Stimulated activated naive CD8-positive, alpha-beta T cell treated with anti-CD3 and anti-CD28 coated beads, Interleukin-15, Interleukin-2, amounts not matched to agents 100 U/mL and 50 U/mL, for 24 hours (primary cell): ENCODE measurements at regions not wholly inside any gene's neighbourhood (a gene's known extent, or its start where the extent isn't known, plus 50 kb on each side); places are given as distances from the start of the nearest gene placed in this dataset.
"Not testable (repeated sequence)": the region's sequence is repeated elsewhere in the genome, so short reads cannot be mapped to it uniquely, and the experiment has no call there.

ENCODE experiments used
- ATAC-seq: fragments of 150-1000 bp; cut with Tn5 transposase; one replicate; pipeline ENCODE4 v1.10.0; 2021
- DNase-seq: peaks from one replicate; pipeline ENCODE4 v3.0.0; 2021

- ATAC-seq (no peak), DNase-seq (no peak)
These were observed 2290.1 kb downstream of the TP53TG3F start for GRCh38 chr16:35749253-35750141.

DNA sequence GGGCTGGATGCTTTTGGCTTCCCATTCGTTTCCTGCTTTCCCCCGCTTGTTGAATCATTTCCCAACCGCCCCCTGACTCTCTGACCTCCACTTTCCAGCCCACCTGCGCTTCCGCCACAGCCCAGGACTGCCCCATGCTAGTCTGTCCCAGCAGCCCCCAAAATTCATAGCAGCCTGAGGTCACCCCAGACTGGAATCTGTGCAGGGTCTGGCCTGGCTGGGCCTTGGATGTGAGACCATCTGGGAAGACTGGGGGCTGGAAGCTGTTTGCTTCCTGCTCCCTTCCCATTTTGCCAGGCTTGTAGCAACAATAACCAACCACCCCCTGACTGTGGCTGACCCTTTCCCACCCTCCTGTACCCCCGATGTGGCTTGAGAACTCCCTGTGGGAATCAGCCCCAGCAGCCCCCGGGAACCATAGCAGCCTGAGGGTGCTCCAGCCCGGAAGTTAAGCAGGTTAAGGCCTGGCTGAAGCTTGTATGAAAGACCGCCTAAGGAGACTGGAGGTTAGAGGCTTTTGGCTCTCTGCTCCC, 2290.8 kb downstream of the TP53TG3F start:
- DNase-seq, result no peak
- ATAC-seq, result no peak

- DNase-seq (no peak), ATAC-seq (no peak)
These were observed 2291.3 kb downstream of the TP53TG3F start for GRCh38 chr16:35750701-35751104.

GRCh38 chr16:35751191-35751941, 2292.0 kb downstream of the TP53TG3F start:
- no peak for DNase-seq

GRCh38 chr16:35752012-35752772, 2292.8 kb downstream of the TP53TG3F start:
- DNase-seq, result no peak
- no peak for ATAC-seq

More at GRCh38 chr16:35751191-35751941, 2292.0 kb downstream of the TP53TG3F start:
- no peak for ATAC-seq

GRCh38 chr16:35752773-35753558, 2293.6 kb downstream of the TP53TG3F start:
- no peak for ATAC-seq

GRCh38 chr16:35753559-35754390, 2294.4 kb downstream of the TP53TG3F start:
- DNase-seq (no peak), ATAC-seq (no peak)

More at GRCh38 chr16:35752773-35753558, 2293.6 kb downstream of the TP53TG3F start:
- no peak for DNase-seq

DNA sequence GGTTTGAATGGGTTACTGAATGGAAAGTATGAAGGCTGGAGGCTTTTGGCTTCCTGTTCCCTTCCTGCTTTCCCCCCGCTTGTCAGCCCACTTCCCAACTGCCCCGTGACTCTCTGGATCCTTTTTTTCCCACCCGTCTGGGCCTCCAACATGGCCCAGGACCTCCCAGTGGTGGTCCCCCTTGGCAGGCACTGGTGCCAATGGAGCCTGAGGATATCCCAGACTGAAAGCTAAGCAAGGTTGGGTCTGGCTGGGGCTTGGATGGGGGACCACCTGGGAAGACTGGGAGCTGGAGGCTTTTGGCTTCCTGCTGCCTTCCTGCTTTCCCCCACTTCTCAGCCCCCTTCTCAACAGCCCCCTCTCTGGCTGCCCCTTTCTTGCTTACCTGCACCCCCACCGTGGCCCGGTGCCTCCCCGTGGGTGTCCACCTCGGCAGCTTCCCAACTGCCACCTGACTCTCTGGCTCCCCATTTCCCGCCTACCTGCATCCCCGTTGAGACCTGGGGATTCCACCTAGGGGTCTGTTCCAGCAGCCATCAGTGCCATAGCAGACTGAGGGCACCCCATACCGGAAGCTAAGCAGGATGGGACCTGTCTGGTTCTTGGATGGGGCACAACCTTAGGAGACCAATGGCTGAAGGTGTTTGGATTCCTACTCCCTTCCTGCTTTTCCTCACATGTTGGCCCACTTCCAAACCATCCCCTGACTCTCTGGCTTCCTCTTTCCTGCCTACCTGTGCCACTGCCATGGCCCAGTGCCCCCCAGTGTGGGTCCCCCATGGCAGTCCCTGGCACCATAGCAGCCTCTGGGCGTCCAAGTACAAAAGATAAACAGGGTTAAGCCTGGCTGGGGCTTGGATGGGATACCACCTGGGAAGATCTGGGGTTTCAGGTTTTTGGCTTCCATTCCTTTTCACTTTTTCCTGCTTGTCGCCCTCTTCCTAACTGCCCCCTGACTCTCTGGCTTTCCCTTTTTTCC, 2295.3 kb downstream of the TP53TG3F start:
- DNase-seq (no peak), ATAC-seq (no peak)

- DNase-seq, result no peak
- no peak for ATAC-seq
These were observed 2329.0 kb downstream of the TP53TG3F start for GRCh38 chr16:35788381-35788780.

DNA sequence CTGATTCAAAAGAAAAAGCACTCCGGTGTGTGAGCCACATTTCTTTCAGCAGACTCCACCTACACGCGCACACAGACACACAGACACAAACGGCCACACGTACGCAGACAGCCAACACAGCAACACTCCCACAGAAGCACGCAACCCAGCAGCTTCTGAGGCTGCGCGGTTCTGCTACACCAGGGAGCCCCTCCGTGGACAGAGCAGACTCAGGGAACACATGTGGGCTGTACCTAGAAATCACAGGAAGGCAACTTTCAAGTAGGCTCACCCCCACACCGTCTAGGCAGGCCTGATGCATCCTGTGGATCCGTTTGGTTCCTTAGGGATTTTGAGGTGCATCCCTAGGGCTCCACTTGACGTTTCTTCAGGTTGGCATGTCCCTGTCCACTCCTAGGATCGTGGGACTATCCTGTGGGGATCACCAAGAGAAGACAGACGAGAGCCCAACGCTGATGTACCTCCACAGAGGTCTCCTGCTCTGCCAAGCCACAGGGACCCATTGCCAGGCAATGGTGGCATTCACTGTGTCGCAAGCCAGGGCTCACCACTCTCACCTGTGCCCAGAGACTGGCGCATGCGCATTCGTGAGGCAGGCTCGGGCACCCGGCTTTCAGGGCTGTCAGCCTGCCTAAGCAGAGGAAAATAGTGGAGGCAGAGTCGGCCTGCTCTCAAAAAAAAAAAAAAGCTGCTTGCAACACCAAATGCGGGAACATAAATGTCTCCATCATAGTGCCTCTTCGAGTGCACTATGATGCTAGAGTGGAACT, 2333.3 kb downstream of the TP53TG3F start:
- ATAC-seq, result no peak
- DNase-seq, result no peak

- no peak for DNase-seq
- no peak for ATAC-seq
These were observed 2334.2 kb downstream of the TP53TG3F start for GRCh38 chr16:35793601-35794000.

DNA sequence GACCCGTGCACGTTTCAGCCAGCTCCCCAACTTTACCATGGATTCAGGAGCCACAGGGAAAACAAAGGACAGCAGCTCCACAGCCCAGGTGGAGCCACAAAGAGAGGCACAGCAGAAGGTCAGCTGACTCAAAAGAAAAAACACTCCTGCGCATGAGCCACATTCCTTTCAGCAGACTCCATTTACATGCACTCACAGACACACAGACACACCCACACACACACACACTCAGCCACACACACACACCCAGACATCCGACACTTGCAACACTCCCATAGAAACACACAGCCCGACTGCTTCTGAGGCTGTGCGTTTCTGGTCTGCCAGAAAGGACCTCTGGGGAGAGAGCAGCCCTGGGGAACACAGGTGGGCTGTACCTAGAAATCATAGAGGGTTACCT, 2335.5 kb downstream of the TP53TG3F start:
- no peak for DNase-seq
- no peak for ATAC-seq

GRCh38 chr16:35795361-35796029, 2336.1 kb downstream of the TP53TG3F start:
- DNase-seq, result no peak
- ATAC-seq, result no peak

DNA sequence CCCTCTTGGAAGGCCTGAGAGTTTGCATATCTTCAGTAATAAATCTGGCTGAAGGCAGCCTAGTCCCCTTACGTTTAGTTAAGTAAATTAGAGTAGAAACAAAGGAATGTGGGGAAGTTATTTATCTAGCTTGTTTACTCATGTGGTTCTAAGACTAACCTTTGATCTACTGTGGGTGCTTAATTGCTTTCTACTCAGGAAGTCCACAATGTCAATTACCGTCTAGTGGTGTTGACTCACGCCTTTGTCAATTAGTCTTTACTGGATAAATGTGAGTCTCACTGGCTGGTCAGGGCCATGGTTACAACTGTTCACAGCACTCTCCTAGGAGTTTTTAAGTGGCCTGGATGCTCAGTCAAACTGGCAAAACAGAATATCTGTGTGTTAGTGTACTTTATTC, 2338.4 kb downstream of the TP53TG3F start:
- DNase-seq (no peak), ATAC-seq (no peak)

GRCh38 chr16:35798885-35799426, 2339.5 kb downstream of the TP53TG3F start:
- DNase-seq (no peak), ATAC-seq (no peak)

DNA sequence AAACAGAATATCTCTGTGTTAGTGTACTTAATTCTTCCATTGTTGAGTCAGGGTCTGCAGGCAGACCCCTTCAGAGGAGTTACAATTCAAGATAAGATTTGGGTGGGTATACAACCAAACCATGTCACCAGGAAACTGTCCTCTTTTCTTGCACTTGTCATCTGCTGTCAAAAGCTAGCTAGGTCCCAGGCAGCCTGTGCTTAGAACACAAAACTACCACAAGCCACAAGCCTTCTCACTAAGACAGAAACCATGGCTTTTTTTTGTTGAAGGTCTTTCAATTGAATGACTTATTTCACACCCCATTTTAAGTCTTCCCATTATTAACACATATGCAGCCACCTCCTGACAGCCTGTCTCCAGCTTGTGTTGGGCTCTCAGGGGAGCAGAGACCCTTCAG, 2345.1 kb downstream of the TP53TG3F start:
- not testable (repeated sequence) for ATAC-seq, DNase-seq

GRCh38 chr16:35823342-35823741, 2363.9 kb downstream of the TP53TG3F start:
- DNase-seq (no peak), ATAC-seq (no peak)

DNA sequence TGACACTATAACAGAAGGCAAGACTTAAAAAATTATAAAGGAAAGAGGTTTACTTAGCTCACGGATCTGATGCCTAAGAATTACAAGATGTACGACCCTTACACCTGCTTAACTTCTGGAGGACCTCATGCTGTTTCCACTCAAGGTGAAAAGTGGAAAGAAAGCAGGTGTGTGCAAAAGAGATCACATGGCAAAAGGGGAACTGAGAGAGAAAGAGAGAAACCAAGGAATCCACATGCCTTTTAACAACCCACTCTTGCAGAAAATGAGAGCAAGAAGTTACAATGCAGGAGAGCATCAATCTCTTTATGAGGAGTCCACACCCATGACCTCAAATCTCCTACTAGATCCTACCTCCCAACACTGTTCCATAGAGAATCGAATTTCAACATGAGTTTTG, 2382.2 kb downstream of the TP53TG3F start:
- DNase-seq (no peak), ATAC-seq (no peak)
